B cell (primary cell): ENCODE measurements at regions not wholly inside any gene's neighbourhood (a gene's known extent, or its start where the extent isn't known, plus 50 kb on each side); places are given as distances from the start of the nearest gene placed in this dataset.

Source experiments
- EZH2 ChIP-seq: IDR thresholded peaks from 2 replicates; pipeline ENCODE4 v1.6.1; 2012; ENCODE audit warnings: borderline replicate concordance, low read depth, mild to moderate bottlenecking, moderate library complexity, low read length; ENCODE audit not compliant: insufficient read depth, poor library complexity, severe bottlenecking
- TF ChIP-seq, protein P1 (sequence below): fragments of 200-600 bp; IDR thresholded peaks from one replicate; pipeline ENCODE4 v1.8.0; 2022; ENCODE audit warnings: antibody characterized with exemption, mild to moderate bottlenecking

DNA sequence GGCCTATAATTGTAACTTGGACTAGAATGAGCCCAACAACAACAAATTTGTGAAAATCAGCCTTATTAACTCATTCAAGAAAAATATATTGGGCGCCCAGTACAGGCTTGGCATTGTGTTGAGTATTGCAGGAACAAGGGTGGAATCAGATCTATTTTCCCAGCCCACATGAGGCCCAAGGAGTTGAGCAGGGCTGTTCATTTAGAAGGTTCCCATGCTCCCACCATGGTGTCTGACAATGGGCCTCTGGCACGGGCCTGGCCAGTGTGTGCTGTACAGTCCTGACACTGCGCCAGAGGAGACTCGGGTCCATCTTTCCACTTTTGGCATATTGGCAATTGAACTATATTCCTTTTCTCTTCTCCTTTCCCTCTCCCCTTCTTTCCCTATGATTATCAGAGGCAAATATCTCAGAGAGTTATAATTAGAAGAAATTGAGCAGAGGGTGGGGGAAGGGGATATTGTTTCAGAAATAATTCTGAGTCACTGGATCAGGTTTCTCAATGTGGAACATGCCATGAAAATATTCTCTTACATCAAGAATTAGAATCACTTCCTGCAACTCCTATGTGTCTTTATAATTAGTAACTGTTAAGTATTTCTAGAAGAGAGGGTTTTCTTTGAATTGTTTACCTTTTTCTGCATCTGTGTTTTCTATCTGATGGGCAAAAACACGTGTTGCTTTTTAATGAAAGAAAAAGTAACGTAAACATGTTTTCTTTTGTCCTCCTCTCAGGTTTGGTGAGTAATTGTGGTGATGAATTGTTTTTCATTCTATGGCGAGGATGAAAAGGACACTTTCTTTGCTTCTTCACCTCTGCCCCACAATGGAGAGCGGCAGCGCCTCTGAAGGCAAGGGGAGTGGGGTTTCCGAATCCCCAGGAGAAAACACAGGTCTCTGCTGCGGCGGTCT is 209.4 kb downstream of the FOXA2 start:
- TF ChIP-seq, protein P1, sequence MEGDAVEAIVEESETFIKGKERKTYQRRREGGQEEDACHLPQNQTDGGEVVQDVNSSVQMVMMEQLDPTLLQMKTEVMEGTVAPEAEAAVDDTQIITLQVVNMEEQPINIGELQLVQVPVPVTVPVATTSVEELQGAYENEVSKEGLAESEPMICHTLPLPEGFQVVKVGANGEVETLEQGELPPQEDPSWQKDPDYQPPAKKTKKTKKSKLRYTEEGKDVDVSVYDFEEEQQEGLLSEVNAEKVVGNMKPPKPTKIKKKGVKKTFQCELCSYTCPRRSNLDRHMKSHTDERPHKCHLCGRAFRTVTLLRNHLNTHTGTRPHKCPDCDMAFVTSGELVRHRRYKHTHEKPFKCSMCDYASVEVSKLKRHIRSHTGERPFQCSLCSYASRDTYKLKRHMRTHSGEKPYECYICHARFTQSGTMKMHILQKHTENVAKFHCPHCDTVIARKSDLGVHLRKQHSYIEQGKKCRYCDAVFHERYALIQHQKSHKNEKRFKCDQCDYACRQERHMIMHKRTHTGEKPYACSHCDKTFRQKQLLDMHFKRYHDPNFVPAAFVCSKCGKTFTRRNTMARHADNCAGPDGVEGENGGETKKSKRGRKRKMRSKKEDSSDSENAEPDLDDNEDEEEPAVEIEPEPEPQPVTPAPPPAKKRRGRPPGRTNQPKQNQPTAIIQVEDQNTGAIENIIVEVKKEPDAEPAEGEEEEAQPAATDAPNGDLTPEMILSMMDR, result no peak
- no peak for TF ChIP-seq EZH2
